PC-9 (cell line): ENCODE measurements at regions not wholly inside any gene's neighbourhood (a gene's known extent, or its start where the extent isn't known, plus 50 kb on each side); places are given as distances from the start of the nearest gene placed in this dataset.

Experiments used
- BruUV-seq: library from RNA; stranded (reverse); fragments of 400-500 nt; replicated peaks from 2 replicates; lab custom pipeline; 2021; lab: Mats Ljungman, UMichigan
- CTCF ChIA-PET: fragments of 300-600 bp; sonication (Branson Sonifier 250); formaldehyde crosslinking; loops from one replicate; lab custom pipeline; 2022; ENCODE audit warnings: antibody characterized with exemption; lab: Charles Lee
- POLR2A ChIA-PET: fragments of 300-600 bp; sonication (Branson Sonifier 250); formaldehyde crosslinking; loops from one replicate; lab custom pipeline; 2022; ENCODE audit warnings: antibody characterized with exemption; ENCODE audit not compliant: unreplicated experiment; lab: Charles Lee
- DNase-seq, 2 experiments: peaks; one replicate each; pipeline versions ENCODE4 v3.0.0 to v3.0.0-alpha.2; 2015 to 2022; ENCODE audit warnings: mixed read lengths in 1 of 2
- H2AFZ ChIP-seq: fragments of 200-600 bp; sonication (generic); 2 replicates; pipeline ENCODE4 v1.8.1; 2017; ENCODE audit warnings: antibody characterized with exemption
- H3F3A ChIP-seq: fragments of 200-600 bp; sonication (generic); 2 replicates; pipeline ENCODE4 v1.8.1; 2017; ENCODE audit warnings: antibody characterized with exemption, mild to moderate bottlenecking, low read depth; ENCODE audit not compliant: insufficient read depth
- H3K27ac ChIP-seq: fragments of 200-600 bp; sonication (generic); 2 replicates; pipeline ENCODE4 v1.6.1; 2016; ENCODE audit warnings: mixed run types
- H3K27me3 ChIP-seq: fragments of 200-600 bp; sonication (generic); 2 replicates; pipeline ENCODE4 v1.6.1; 2016; ENCODE audit warnings: low read depth, mixed run types; ENCODE audit not compliant: insufficient read depth
- H3K36me3 ChIP-seq: fragments of 200-600 bp; sonication (generic); 2 replicates; pipeline ENCODE4 v1.6.1; 2016; ENCODE audit warnings: low read depth, mixed run types
- H3K4me1 ChIP-seq: fragments of 200-600 bp; sonication (generic); replicated peaks from 2 replicates; pipeline ENCODE4 v1.6.1; 2016; ENCODE audit warnings: mixed run types; ENCODE audit not compliant: insufficient read depth
- H3K4me2 ChIP-seq: fragments of 200-600 bp; sonication (generic); 2 replicates; pipeline ENCODE4 v1.6.1; 2017; ENCODE audit warnings: mixed run types
- H3K4me3 ChIP-seq: fragments of 200-600 bp; sonication (generic); 2 replicates; pipeline ENCODE4 v1.6.1; 2016; ENCODE audit warnings: mixed run types
- H3K79me2 ChIP-seq: fragments of 200-600 bp; sonication (generic); 2 replicates; pipeline ENCODE4 v1.6.1; 2017; ENCODE audit warnings: low read depth, mixed run types
- H3K9me2 ChIP-seq: fragments of 200-600 bp; sonication (generic); 2 replicates; pipeline ENCODE4 v1.8.1; 2017; ENCODE audit warnings: mild to moderate bottlenecking; ENCODE audit not compliant: insufficient read depth
- H3K9me3 ChIP-seq: fragments of 200-600 bp; sonication (generic); 2 replicates; pipeline ENCODE4 v1.8.1; 2016; ENCODE audit warnings: low read depth; ENCODE audit not compliant: insufficient read depth
- H4K20me1 ChIP-seq: fragments of 200-600 bp; sonication (generic); 2 replicates; pipeline ENCODE4 v1.8.1; 2017; ENCODE audit not compliant: insufficient read depth
- EZH2 ChIP-seq: fragments of 200-600 bp; sonication (generic); IDR thresholded peaks from 2 replicates; pipeline ENCODE4 v1.8.0; 2017; ENCODE audit warnings: antibody characterized with exemption, low read depth
- intact Hi-C: fragments of 100-400 bp; cut with micrococcal nuclease; formaldehyde crosslinking; loops from one replicate; pipeline ENCODE4 v1.10.0; 2022; ENCODE audit not compliant: unreplicated experiment
- TF ChIP-seq, protein P1 (sequence below): fragments of 200-600 bp; sonication (generic); conservative IDR thresholded peaks from 2 replicates; pipeline ENCODE4 v1.6.1; 2017; ENCODE audit warnings: mixed run types, antibody characterized with exemption, mild to moderate bottlenecking, moderate library complexity

GRCh38 chr7:18290865-18291264 lies 204.7 kb upstream of the HDAC9 start:
- Histone ChIP-seq H2AFZ (no peak overlapping the region), H3K27me3 (no peaks in the 10 kb centered on the region), H3K4me2 (no peak overlapping the region), H3K4me1 (no peaks in the 10 kb centered on the region; the same call in 1 of the 2 replicates), H4K20me1 (no peaks in the 10 kb centered on the region), H3K4me3 (no peak overlapping the region), H3K27ac (no peak overlapping the region), H3K79me2 (no peaks in the 10 kb centered on the region), H3K36me3 (no peaks in the 10 kb centered on the region), H3K9me3 (no peaks in the 10 kb centered on the region), H3K9me2 (no peaks in the 10 kb centered on the region), H3F3A (no peaks in the 10 kb centered on the region)
- no peak for DNase-seq
- no TSS peak for BruUV-seq
- TF ChIP-seq EZH2, result no peak
- TF ChIP-seq, protein P1, sequence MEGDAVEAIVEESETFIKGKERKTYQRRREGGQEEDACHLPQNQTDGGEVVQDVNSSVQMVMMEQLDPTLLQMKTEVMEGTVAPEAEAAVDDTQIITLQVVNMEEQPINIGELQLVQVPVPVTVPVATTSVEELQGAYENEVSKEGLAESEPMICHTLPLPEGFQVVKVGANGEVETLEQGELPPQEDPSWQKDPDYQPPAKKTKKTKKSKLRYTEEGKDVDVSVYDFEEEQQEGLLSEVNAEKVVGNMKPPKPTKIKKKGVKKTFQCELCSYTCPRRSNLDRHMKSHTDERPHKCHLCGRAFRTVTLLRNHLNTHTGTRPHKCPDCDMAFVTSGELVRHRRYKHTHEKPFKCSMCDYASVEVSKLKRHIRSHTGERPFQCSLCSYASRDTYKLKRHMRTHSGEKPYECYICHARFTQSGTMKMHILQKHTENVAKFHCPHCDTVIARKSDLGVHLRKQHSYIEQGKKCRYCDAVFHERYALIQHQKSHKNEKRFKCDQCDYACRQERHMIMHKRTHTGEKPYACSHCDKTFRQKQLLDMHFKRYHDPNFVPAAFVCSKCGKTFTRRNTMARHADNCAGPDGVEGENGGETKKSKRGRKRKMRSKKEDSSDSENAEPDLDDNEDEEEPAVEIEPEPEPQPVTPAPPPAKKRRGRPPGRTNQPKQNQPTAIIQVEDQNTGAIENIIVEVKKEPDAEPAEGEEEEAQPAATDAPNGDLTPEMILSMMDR, result no peak
- intact Hi-C loops, result no loop called here
- ChIA-PET CTCF (no interaction called here), POLR2A (no interaction called here)

DNA sequence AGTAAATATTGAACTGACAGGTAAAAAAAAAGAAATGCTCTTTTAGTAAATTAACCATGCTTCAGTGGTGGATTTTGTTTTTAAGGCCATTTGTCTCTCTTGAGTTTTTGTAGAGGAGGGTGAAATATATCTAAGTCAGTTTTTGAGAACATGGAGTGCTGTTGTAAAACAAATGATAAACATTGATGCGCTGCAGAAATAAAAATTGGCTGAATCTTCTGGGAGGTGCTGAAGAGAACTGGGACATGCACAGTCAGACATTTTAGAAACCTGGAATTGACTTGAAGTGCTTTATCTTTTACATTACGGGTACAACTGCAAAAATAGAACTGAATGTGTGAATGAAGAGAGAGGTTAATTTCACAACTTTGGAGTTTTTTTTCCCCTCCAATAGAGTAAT lies 203.0 kb upstream of the HDAC9 start:
- Histone ChIP-seq H4K20me1 (no peaks in the 10 kb centered on the region), H3K27ac (no peak overlapping the region), H3K36me3 (no peaks in the 10 kb centered on the region), H3K4me1 (no peaks in the 10 kb centered on the region; the same call in 1 of the 2 replicates), H3K27me3 (no peaks in the 10 kb centered on the region), H3K9me3 (no peaks in the 10 kb centered on the region), H3K9me2 (no peaks in the 10 kb centered on the region), H2AFZ (peak overlapping the region; percentile 7; the same call in 1 of the 2 replicates), H3K4me2 (no peak overlapping the region), H3K79me2 (no peaks in the 10 kb centered on the region), H3K4me3 (no peak overlapping the region), H3F3A (no peaks in the 10 kb centered on the region)
- TF ChIP-seq EZH2, result no peak
- TF ChIP-seq, protein P1, result no peak
- CTCF ChIA-PET, result no interaction called here
- no peak for DNase-seq
- BruUV-seq, result no TSS peak
- intact Hi-C loops, result no loop called here
- POLR2A ChIA-PET, result no interaction called here

DNA sequence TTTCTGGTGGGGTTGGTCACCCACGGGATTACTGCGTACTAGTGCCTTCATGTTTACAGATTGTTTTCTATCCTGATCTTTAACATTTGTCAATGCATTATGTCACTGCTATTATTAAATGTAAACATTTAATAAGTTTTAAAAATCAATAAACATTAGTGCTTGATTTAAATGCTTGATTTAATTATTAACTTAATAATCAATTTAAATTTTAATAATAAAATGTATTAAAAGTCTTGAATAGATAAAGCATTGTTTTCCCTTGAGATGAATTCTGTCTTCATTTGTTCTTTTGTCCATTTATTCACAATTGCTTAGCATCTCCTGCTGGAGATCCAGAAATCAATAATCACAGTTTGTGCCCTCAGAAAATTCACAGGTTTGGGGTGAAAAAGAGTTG lies 201.8 kb upstream of the HDAC9 start:
- no peaks in the 10 kb centered on the region for H3F3A ChIP-seq
- no peaks in the 10 kb centered on the region for H4K20me1 ChIP-seq
- ChIA-PET CTCF (no interaction called here), POLR2A (no interaction called here)
- no peaks in the 10 kb centered on the region for H3K9me2 ChIP-seq
- H3K4me3 ChIP-seq, result no peak overlapping the region
- H3K36me3 ChIP-seq, result no peaks in the 10 kb centered on the region
- H3K4me1 ChIP-seq, result no peaks in the 10 kb centered on the region
- H3K27me3 ChIP-seq, result no peaks in the 10 kb centered on the region
- intact Hi-C loops, result no loop called here
- H3K9me3 ChIP-seq, result no peaks in the 10 kb centered on the region
- no peak for TF ChIP-seq EZH2
- TF ChIP-seq, protein P1, result no peak
- no peak overlapping the region for H3K27ac ChIP-seq
- no peak for DNase-seq
- no peaks in the 10 kb centered on the region for H3K79me2 ChIP-seq
- H3K4me2 ChIP-seq, result no peak overlapping the region
- no peak overlapping the region for H2AFZ ChIP-seq
- BruUV-seq, result no TSS peak
